OCI-LY1 (cell line): ENCODE measurements at regions not wholly inside any gene's neighbourhood (a gene's known extent, or its start where the extent isn't known, plus 50 kb on each side); places are given as distances from the start of the nearest gene placed in this dataset.

Experiments used
- H2AFZ ChIP-seq: fragments of 200-600 bp; sonication (generic), shearing (Covaris generic); 2 replicates; pipeline ENCODE4 v1.6.0; 2014; ENCODE audit warnings: antibody characterized with exemption, mild to moderate bottlenecking, low read length
- H3F3A ChIP-seq: fragments of 200-600 bp; sonication (generic), shearing (Covaris generic); 2 replicates; pipeline ENCODE4 v1.6.0; 2014; ENCODE audit warnings: mild to moderate bottlenecking, antibody characterized with exemption, low read length, moderate library complexity; ENCODE audit not compliant: insufficient read depth
- H3K27ac ChIP-seq: fragments of 200-600 bp; sonication (generic); 2 replicates; pipeline ENCODE4 v1.5.1; 2014; ENCODE audit warnings: low read length, mixed run types, mild to moderate bottlenecking, low read depth; ENCODE audit not compliant: poor library complexity, severe bottlenecking
- H3K27me3 ChIP-seq: fragments of 200-600 bp; sonication (generic); 2 replicates; pipeline ENCODE4 v1.6.0; 2014; ENCODE audit warnings: antibody characterized with exemption, mild to moderate bottlenecking, low read length, moderate library complexity; ENCODE audit not compliant: insufficient read depth
- H3K36me3 ChIP-seq: fragments of 200-600 bp; sonication (generic); 2 replicates; pipeline ENCODE4 v1.6.1; 2014; ENCODE audit warnings: mild to moderate bottlenecking, antibody characterized with exemption, low read length, moderate library complexity, mixed read lengths; ENCODE audit not compliant: insufficient read depth
- H3K4me1 ChIP-seq: fragments of 200-600 bp; sonication (generic); 2 replicates; pipeline ENCODE4 v1.5.1; 2014; ENCODE audit warnings: mild to moderate bottlenecking, low read length, moderate library complexity; ENCODE audit not compliant: insufficient read depth, severe bottlenecking
- H3K4me2 ChIP-seq: fragments of 200-600 bp; sonication (generic), shearing (Covaris generic); 2 replicates; pipeline ENCODE4 v1.6.1; 2014; ENCODE audit warnings: low read length
- H3K4me3 ChIP-seq: fragments of 200-600 bp; sonication (generic); 2 replicates; pipeline ENCODE4 v1.5.1; 2014; ENCODE audit warnings: low read length, low read depth, mild to moderate bottlenecking, mixed read lengths; ENCODE audit not compliant: poor library complexity, severe bottlenecking
- H3K79me2 ChIP-seq: fragments of 200-600 bp; shearing (Covaris generic); 2 replicates; pipeline ENCODE4 v1.6.1; 2016; ENCODE audit warnings: mixed run types, low read length, mixed read lengths; ENCODE audit not compliant: insufficient read depth
- H3K9ac ChIP-seq: fragments of 200-600 bp; sonication (generic), shearing (Covaris generic); 2 replicates; pipeline ENCODE4 v1.6.1; 2014; ENCODE audit warnings: mild to moderate bottlenecking, low read length, mixed read lengths
- H3K9me2 ChIP-seq: fragments of 200-600 bp; sonication (generic), shearing (Covaris generic); 2 replicates; pipeline ENCODE4 v1.6.1; 2014; ENCODE audit warnings: low read depth, mild to moderate bottlenecking, low read length, mixed read lengths
- H3K9me3 ChIP-seq: fragments of 200-600 bp; shearing (Covaris generic); 2 replicates; pipeline ENCODE4 v1.6.1; 2014; ENCODE audit warnings: low read length, mixed read lengths
- H4K20me1 ChIP-seq: fragments of 200-600 bp; sonication (generic), shearing (Covaris generic); 2 replicates; pipeline ENCODE4 v1.6.0; 2016; ENCODE audit warnings: mild to moderate bottlenecking, low read length; ENCODE audit not compliant: insufficient read depth
- EZH2 ChIP-seq: fragments of 200-600 bp; sonication (generic), shearing (Covaris generic); IDR thresholded peaks from 2 replicates; pipeline ENCODE4 v1.8.0; 2017; ENCODE audit warnings: borderline replicate concordance, mixed run types, mild to moderate bottlenecking, antibody characterized with exemption, low read length, moderate library complexity, mixed read lengths
- TF ChIP-seq, protein P1 (sequence below): fragments of 200-600 bp; sonication (generic), shearing (Covaris generic); IDR thresholded peaks from 2 replicates; pipeline ENCODE4 v1.5.1; 2017; ENCODE audit warnings: mild to moderate bottlenecking, antibody characterized with exemption, low read length, moderate library complexity, mixed read lengths

DNA sequence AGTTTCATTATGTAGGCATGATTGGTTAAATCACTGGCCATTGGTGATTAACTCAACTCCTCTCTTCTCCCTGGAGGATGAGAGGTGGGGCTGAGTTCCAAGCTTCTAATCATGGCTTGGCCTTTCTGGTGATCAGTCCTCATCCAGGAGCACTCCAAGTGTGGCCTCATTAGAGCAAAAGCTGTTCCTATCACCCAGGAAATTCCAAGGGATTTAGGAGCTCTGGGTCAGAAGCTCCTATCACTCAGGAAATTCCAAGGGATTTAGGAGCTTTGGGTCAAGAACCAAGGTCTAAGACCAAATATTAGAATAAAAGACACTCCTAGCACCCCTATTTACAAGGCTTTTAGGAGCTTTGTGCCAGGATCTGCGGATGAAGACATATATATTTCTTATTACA is 168.0 kb upstream of the BDNF start:
- Histone ChIP-seq H3F3A (no peaks in the 10 kb centered on the region), H4K20me1 (no peaks in the 10 kb centered on the region), H3K27me3 (0 out of 2 replicates have a peak, but pooled peaks cover 3% of the 10 kb centered on the region), H3K36me3 (no peaks in the 10 kb centered on the region), H3K9me3 (no peaks in the 10 kb centered on the region), H3K27ac (no peak overlapping the region), H3K4me1 (no peaks in the 10 kb centered on the region), H3K4me3 (no peak overlapping the region), H3K4me2 (no peak overlapping the region), H3K9me2 (no peaks in the 10 kb centered on the region), H3K79me2 (no peaks in the 10 kb centered on the region), H3K9ac (no peak overlapping the region), H2AFZ (no peak overlapping the region)
- TF ChIP-seq, protein P1, sequence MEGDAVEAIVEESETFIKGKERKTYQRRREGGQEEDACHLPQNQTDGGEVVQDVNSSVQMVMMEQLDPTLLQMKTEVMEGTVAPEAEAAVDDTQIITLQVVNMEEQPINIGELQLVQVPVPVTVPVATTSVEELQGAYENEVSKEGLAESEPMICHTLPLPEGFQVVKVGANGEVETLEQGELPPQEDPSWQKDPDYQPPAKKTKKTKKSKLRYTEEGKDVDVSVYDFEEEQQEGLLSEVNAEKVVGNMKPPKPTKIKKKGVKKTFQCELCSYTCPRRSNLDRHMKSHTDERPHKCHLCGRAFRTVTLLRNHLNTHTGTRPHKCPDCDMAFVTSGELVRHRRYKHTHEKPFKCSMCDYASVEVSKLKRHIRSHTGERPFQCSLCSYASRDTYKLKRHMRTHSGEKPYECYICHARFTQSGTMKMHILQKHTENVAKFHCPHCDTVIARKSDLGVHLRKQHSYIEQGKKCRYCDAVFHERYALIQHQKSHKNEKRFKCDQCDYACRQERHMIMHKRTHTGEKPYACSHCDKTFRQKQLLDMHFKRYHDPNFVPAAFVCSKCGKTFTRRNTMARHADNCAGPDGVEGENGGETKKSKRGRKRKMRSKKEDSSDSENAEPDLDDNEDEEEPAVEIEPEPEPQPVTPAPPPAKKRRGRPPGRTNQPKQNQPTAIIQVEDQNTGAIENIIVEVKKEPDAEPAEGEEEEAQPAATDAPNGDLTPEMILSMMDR = no peak
- no peak for TF ChIP-seq EZH2

DNA sequence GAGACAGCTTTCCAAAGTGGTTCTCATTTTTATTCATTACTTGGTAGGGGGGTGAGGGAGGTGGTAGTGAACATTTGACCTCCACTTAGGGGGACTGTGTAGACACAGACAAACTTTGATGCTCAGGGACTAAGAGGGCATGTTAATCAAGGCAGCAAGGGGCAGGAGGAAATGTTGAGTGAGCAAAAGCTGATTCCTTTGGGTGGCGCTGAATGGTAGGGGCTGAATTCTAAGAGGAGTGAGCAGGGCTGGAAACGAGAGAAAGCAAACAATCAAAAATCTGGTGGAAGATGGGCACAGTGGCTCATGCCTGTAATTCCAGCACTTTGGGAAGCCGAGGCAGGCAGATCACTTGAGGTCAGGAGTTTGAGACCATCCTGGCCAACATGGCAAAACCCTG is 164.8 kb upstream of the BDNF start:
- Histone ChIP-seq H4K20me1 (no peaks in the 10 kb centered on the region), H3F3A (no peaks in the 10 kb centered on the region), H3K9me3 (no peaks in the 10 kb centered on the region)

DNA sequence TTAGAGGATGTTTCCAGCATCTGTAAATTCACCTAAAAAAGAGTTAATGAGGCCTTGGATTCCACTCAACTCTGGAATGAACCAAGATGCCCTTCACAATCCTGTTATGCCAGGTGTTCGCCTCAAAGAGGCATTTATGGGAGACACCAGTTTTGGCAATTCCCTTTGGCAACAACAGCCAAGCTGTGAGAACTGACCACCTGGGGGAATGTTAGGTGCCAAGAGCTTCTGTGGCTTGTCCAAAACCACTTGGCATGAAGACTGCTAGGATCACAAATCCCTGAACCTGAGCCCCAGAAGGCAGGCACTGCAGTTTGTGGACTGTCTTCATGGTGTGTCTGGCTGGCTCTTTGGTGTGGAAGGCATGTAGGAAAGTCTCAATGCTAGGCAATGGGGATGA is 164.4 kb upstream of the BDNF start:
- Histone ChIP-seq H3K27ac (no peak overlapping the region), H3K9ac (no peak overlapping the region), H3K4me2 (no peak overlapping the region), H3K79me2 (no peaks in the 10 kb centered on the region), H3K36me3 (no peaks in the 10 kb centered on the region), H3K9me2 (no peaks in the 10 kb centered on the region), H3K9me3 (no peaks in the 10 kb centered on the region), H3F3A (no peaks in the 10 kb centered on the region), H3K4me3 (no peak overlapping the region), H3K4me1 (no peaks in the 10 kb centered on the region), H3K27me3 (0 out of 2 replicates have a peak, but pooled peaks cover 3% of the 10 kb centered on the region), H2AFZ (no peak overlapping the region), H4K20me1 (no peaks in the 10 kb centered on the region)
- TF ChIP-seq, protein P1 = no peak
- no peak for TF ChIP-seq EZH2

More for the DNA sequence above, 164.8 kb upstream of the BDNF start:
- H3K4me1 ChIP-seq = no peaks in the 10 kb centered on the region
- no peak overlapping the region for H3K4me2 ChIP-seq
- no peaks in the 10 kb centered on the region for H3K79me2 ChIP-seq
- no peak overlapping the region for H3K9ac ChIP-seq
- no peaks in the 10 kb centered on the region for H3K36me3 ChIP-seq
- H3K27ac ChIP-seq = no peak overlapping the region
- TF ChIP-seq, protein P1 = no peak
- TF ChIP-seq EZH2 = no peak
- H3K27me3 ChIP-seq = 0 out of 2 replicates have a peak, but pooled peaks cover 3% of the 10 kb centered on the region
- no peak overlapping the region for H2AFZ ChIP-seq
- H3K4me3 ChIP-seq = no peak overlapping the region
- no peaks in the 10 kb centered on the region for H3K9me2 ChIP-seq
